ENCODE measurements at regions not wholly inside any gene's neighbourhood (a gene's known extent, or its start where the extent isn't known, plus 50 kb on each side); places are given as distances from the start of the nearest gene placed in this dataset.

DNA sequence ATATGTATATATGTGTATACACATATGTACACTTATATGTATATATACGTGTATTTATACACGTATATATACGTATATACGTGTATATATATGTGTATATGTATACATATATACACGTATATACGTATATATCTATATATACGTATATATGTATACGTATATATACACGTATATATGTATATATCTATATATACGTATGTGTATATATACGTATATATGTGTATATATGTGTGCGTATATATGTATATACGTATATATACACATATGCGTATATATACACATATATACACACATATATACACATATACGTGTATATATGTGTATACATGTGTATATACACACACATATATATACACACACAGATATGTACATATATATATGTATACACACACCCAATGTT is 348.0 kb upstream of the LCORL start:
- TF ChIP-seq, protein P1, sequence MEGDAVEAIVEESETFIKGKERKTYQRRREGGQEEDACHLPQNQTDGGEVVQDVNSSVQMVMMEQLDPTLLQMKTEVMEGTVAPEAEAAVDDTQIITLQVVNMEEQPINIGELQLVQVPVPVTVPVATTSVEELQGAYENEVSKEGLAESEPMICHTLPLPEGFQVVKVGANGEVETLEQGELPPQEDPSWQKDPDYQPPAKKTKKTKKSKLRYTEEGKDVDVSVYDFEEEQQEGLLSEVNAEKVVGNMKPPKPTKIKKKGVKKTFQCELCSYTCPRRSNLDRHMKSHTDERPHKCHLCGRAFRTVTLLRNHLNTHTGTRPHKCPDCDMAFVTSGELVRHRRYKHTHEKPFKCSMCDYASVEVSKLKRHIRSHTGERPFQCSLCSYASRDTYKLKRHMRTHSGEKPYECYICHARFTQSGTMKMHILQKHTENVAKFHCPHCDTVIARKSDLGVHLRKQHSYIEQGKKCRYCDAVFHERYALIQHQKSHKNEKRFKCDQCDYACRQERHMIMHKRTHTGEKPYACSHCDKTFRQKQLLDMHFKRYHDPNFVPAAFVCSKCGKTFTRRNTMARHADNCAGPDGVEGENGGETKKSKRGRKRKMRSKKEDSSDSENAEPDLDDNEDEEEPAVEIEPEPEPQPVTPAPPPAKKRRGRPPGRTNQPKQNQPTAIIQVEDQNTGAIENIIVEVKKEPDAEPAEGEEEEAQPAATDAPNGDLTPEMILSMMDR (IDR thresholded peaks at IDR 0.05; ENCODE audit: low read depth, low read length, poor library complexity, severe bottlenecking), result no peak
- TF ChIP-seq EZH2phosphoT487 (IDR thresholded peaks at IDR 0.05; ENCODE audit: borderline replicate concordance, low read length), result no peak

All from DOHH2 (cell line).